ENCODE measurements at regions not wholly inside any gene's neighbourhood (a gene's known extent, or its start where the extent isn't known, plus 50 kb on each side); places are given as distances from the start of the nearest gene placed in this dataset.
"Not testable (repeated sequence)": the region's sequence is repeated elsewhere in the genome, so short reads cannot be mapped to it uniquely, and the experiment has no call there.

DNA sequence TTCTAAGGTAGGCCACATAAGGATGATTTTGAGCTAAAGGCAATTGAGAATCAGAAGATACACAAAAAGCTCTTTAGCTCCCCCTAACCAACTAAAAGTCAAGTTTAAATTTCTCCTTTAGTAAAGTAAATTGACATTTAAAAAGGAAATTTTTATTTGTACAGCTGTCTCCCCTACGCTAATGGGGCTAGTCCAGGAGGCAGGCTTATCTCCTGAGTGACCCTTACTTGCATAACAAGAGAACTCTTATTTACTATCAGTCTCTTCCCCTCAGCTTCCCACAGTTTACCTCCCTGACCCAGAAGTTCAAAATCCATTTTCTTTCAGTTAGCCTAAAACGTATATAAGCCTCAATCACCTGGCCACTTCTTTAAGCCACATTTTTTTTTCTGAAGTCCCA is 1002.8 kb upstream of the NRXN1 start:
- Histone ChIP-seq H3K4me3 (ENCODE audit: insufficient read depth, low read length, poor library complexity, severe bottlenecking) (no peak overlapping the region), H3K9ac (ENCODE audit: low read length) (no peak overlapping the region), H2AFZ (ENCODE audit: low read depth, low read length, severe bottlenecking) (peak overlapping the region; percentile 40), H4K20me1 (ENCODE audit: low read depth, low read length) (no peaks in the 10 kb centered on the region), H3K27ac (ENCODE audit: low read depth, low read length) (no peak overlapping the region), H3K4me2 (ENCODE audit: low read depth, low read length, poor library complexity, severe bottlenecking) (no peak overlapping the region), H3K27me3 (ENCODE audit: low read length) (no peaks in the 10 kb centered on the region), H3F3A (ENCODE audit: insufficient read depth) (no peaks in the 10 kb centered on the region), H3K79me2 (ENCODE audit: insufficient read depth, low read length) (no peaks in the 10 kb centered on the region), H3K36me3 (ENCODE audit: low read length) (no peaks in the 10 kb centered on the region), H3K9me2 (replicated peaks; ENCODE audit: insufficient read depth, low read length) (no peaks in the 10 kb centered on the region), H3K9me3 (ENCODE audit: insufficient read depth, low read length) (no peaks in the 10 kb centered on the region)
- no peak for TF ChIP-seq EZH2phosphoT487 (conservative IDR thresholded peaks at IDR 0.05; ENCODE audit: low read length)
- TF ChIP-seq, protein P1, sequence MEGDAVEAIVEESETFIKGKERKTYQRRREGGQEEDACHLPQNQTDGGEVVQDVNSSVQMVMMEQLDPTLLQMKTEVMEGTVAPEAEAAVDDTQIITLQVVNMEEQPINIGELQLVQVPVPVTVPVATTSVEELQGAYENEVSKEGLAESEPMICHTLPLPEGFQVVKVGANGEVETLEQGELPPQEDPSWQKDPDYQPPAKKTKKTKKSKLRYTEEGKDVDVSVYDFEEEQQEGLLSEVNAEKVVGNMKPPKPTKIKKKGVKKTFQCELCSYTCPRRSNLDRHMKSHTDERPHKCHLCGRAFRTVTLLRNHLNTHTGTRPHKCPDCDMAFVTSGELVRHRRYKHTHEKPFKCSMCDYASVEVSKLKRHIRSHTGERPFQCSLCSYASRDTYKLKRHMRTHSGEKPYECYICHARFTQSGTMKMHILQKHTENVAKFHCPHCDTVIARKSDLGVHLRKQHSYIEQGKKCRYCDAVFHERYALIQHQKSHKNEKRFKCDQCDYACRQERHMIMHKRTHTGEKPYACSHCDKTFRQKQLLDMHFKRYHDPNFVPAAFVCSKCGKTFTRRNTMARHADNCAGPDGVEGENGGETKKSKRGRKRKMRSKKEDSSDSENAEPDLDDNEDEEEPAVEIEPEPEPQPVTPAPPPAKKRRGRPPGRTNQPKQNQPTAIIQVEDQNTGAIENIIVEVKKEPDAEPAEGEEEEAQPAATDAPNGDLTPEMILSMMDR (IDR thresholded peaks at IDR 0.05; ENCODE audit: insufficient read depth, low read length, poor library complexity, severe bottlenecking): no peak

DNA sequence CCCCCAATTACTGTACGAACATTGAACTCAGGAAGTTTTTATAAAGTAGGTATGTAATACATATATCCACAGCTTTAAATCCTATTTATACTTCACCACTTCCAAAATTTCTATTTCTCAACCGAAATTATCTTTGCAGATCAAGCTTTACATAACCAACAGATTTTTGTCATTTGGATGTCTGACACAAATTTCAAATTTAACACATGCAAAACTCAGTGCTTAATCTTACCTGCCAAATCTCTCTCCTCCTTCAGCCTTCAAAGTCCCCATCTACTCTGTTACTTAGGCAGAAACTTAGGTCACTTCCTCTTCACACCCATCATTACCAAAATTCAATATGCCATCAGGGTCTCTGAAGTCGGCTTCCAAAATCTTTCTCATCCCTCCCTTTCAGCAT is 990.1 kb upstream of the NRXN1 start:
- Histone ChIP-seq H3K79me2 (ENCODE audit: insufficient read depth, low read length) (no peaks in the 10 kb centered on the region), H3K9me3 (ENCODE audit: insufficient read depth, low read length) (peaks cover 4% of the 10 kb centered on the region; the same call in 1 of the 2 replicates), H4K20me1 (ENCODE audit: low read depth, low read length) (no peaks in the 10 kb centered on the region), H3K27me3 (ENCODE audit: low read length) (no peaks in the 10 kb centered on the region), H3K9me2 (replicated peaks; ENCODE audit: insufficient read depth, low read length) (no peaks in the 10 kb centered on the region), H3K4me2 (ENCODE audit: low read depth, low read length, poor library complexity, severe bottlenecking) (no peak overlapping the region), H3K36me3 (ENCODE audit: low read length) (no peaks in the 10 kb centered on the region), H3K27ac (ENCODE audit: low read depth, low read length) (no peak overlapping the region), H3F3A (ENCODE audit: insufficient read depth) (no peaks in the 10 kb centered on the region), H3K4me3 (ENCODE audit: insufficient read depth, low read length, poor library complexity, severe bottlenecking) (no peak overlapping the region), H3K9ac (ENCODE audit: low read length) (no peak overlapping the region), H2AFZ (ENCODE audit: low read depth, low read length, severe bottlenecking) (no peak overlapping the region)
- TF ChIP-seq, protein P1 (IDR thresholded peaks at IDR 0.05; ENCODE audit: insufficient read depth, low read length, poor library complexity, severe bottlenecking): no peak
- TF ChIP-seq EZH2phosphoT487 (conservative IDR thresholded peaks at IDR 0.05; ENCODE audit: low read length): no peak

DNA sequence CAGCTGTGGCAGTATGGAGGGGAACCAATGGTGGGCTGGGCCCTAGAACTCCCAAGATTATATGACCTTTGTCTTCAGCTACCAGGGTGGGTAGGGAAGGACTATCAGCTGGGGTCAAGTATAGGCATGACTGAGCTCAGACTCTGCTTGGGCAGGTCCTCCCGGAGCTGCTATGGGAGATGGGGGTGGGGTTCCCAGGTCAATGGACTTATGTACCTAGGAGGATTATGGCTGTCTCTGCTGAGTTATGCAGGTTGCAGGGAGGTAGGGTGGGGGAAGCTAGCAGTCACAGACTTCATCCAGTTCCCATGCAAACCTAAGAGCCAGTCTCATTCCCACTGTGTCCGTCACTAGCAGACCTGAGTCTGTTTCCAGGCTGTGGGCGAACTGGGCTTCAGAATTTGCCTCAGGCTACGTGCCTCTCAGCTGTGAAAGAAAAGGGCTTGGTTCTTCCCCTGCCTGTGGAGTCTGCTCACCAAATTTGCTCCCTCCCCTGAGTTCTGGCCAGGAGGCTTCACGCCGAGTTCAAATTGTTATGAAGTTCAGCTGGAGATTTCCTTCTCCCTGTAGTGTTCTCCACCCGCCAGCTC is 985.8 kb upstream of the NRXN1 start:
- Histone ChIP-seq H3K9me2 (replicated peaks; ENCODE audit: insufficient read depth, low read length) (no peaks in the 10 kb centered on the region), H3K9me3 (ENCODE audit: insufficient read depth, low read length) (peaks cover 4% of the 10 kb centered on the region; the same call in 1 of the 2 replicates), H3F3A (ENCODE audit: insufficient read depth) (no peaks in the 10 kb centered on the region), H3K4me3 (ENCODE audit: insufficient read depth, low read length, poor library complexity, severe bottlenecking) (no peak overlapping the region), H2AFZ (ENCODE audit: low read depth, low read length, severe bottlenecking) (no peak overlapping the region), H3K27me3 (ENCODE audit: low read length) (no peaks in the 10 kb centered on the region), H3K79me2 (ENCODE audit: insufficient read depth, low read length) (no peaks in the 10 kb centered on the region), H3K36me3 (ENCODE audit: low read length) (no peaks in the 10 kb centered on the region), H3K9ac (ENCODE audit: low read length) (no peak overlapping the region), H3K27ac (ENCODE audit: low read depth, low read length) (no peak overlapping the region), H3K4me2 (ENCODE audit: low read depth, low read length, poor library complexity, severe bottlenecking) (no peak overlapping the region), H4K20me1 (ENCODE audit: low read depth, low read length) (no peaks in the 10 kb centered on the region)
- TF ChIP-seq EZH2phosphoT487 (conservative IDR thresholded peaks at IDR 0.05; ENCODE audit: low read length): no peak
- TF ChIP-seq, protein P1 (IDR thresholded peaks at IDR 0.05; ENCODE audit: insufficient read depth, low read length, poor library complexity, severe bottlenecking): no peak

DNA sequence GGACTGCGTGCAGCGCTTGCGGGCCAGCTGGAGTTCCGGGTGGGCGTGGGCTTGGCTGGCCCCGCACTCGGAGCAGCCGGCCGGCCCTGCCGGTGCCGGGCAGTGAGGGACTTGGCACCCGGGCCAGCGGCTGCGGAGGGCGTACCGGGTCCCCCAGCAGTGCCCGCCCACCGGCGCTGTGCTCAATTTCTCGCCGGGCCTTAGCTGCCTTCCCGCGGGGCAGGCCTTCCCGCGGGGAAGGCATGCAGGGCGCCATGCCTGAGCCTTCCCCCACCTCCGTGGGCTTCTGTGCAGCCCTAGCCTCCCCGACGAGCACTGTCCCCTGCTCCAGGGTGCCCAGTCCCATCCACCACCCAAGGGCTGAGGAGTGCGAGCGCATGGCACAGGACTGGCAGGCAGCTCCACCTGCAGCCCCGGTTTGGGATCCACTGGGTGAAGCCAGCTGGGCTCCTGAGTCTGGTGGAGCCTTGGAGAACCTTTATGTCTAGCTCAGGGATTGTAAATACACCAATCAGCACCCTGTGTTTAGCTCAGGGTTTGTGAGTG is 975.0 kb upstream of the NRXN1 start:
- H3K27ac ChIP-seq (ENCODE audit: low read depth, low read length); H3K4me2 ChIP-seq (ENCODE audit: low read depth, low read length, poor library complexity, severe bottlenecking); H2AFZ ChIP-seq (ENCODE audit: low read depth, low read length, severe bottlenecking); H4K20me1 ChIP-seq (ENCODE audit: low read depth, low read length); H3K4me3 ChIP-seq (ENCODE audit: insufficient read depth, low read length, poor library complexity, severe bottlenecking); H3K9me3 ChIP-seq (ENCODE audit: insufficient read depth, low read length); H3F3A ChIP-seq (ENCODE audit: insufficient read depth); H3K9ac ChIP-seq (ENCODE audit: low read length); H3K79me2 ChIP-seq (ENCODE audit: insufficient read depth, low read length); H3K27me3 ChIP-seq (ENCODE audit: low read length); H3K36me3 ChIP-seq (ENCODE audit: low read length); H3K9me2 ChIP-seq (replicated peaks; ENCODE audit: insufficient read depth, low read length): not testable (repeated sequence)

Data from SU-DHL-6 (cell line).